Stimulated activated CD8-positive, alpha-beta memory T cell treated with anti-CD3 and anti-CD28 coated beads, Interleukin-12 subunit alpha, Interleukin-12 subunit beta, amount 100 ng/mL, for 4 hours (primary cell): ENCODE measurements at regions not wholly inside any gene's neighbourhood (a gene's known extent, or its start where the extent isn't known, plus 50 kb on each side); places are given as distances from the start of the nearest gene placed in this dataset.
"Not testable (repeated sequence)": the region's sequence is repeated elsewhere in the genome, so short reads cannot be mapped to it uniquely, and the experiment has no call there.

Source experiments
- DNase-seq: peaks from one replicate; pipeline ENCODE4 v3.0.0-alpha.2; 2020; ENCODE audit warnings: low read depth

- DNase-seq: no peak
Measured at GRCh38 chr16:7278636-7279035, 54.0 kb upstream of the RBFOX1 start.

- no peak for DNase-seq
Measured at GRCh38 chr16:7272567-7273158, 60.0 kb upstream of the RBFOX1 start.

- no peak for DNase-seq
Measured at GRCh38 chr16:7271486-7271885, 61.2 kb upstream of the RBFOX1 start.

GRCh38 chr16:7270823-7271222 lies 61.8 kb upstream of the RBFOX1 start:
- DNase-seq: no peak

GRCh38 chr16:7270006-7270405 lies 62.6 kb upstream of the RBFOX1 start:
- no peak for DNase-seq

GRCh38 chr16:7268182-7268581 lies 64.5 kb upstream of the RBFOX1 start:
- DNase-seq: no peak

GRCh38 chr16:7257016-7257415 lies 75.6 kb upstream of the RBFOX1 start:
- DNase-seq: no peak

- DNase-seq: no peak
Measured at GRCh38 chr16:7246578-7246977, 86.1 kb upstream of the RBFOX1 start.

GRCh38 chr16:7239547-7239946 lies 93.1 kb upstream of the RBFOX1 start:
- DNase-seq: no peak

GRCh38 chr16:7236824-7237410 lies 95.7 kb upstream of the RBFOX1 start:
- no peak for DNase-seq

- DNase-seq: no peak
Measured at GRCh38 chr16:7233975-7234374, 98.7 kb upstream of the RBFOX1 start.

- DNase-seq: no peak
Measured at GRCh38 chr16:7231762-7232161, 100.9 kb upstream of the RBFOX1 start.

- DNase-seq: not testable (repeated sequence)
Measured at GRCh38 chr16:7229433-7230218, 103.0 kb upstream of the RBFOX1 start.

- DNase-seq: no peak
Measured at GRCh38 chr16:7227229-7227721, 105.4 kb upstream of the RBFOX1 start.

- no peak for DNase-seq
Measured at GRCh38 chr16:7221157-7221556, 111.5 kb upstream of the RBFOX1 start.

- no peak for DNase-seq
Measured at GRCh38 chr16:7218936-7219335, 113.7 kb upstream of the RBFOX1 start.

- no peak for DNase-seq
Measured at GRCh38 chr16:7217797-7218196, 114.8 kb upstream of the RBFOX1 start.

- DNase-seq: no peak
Measured at GRCh38 chr16:7216719-7217118, 115.9 kb upstream of the RBFOX1 start.

- DNase-seq: no peak
Measured at GRCh38 chr16:7211781-7212180, 120.9 kb upstream of the RBFOX1 start.

GRCh38 chr16:7209598-7209997 lies 123.0 kb upstream of the RBFOX1 start:
- DNase-seq: no peak

GRCh38 chr16:7206469-7206868 lies 126.2 kb upstream of the RBFOX1 start:
- DNase-seq: no peak

- no peak for DNase-seq
Measured at GRCh38 chr16:7200320-7200719, 132.3 kb upstream of the RBFOX1 start.

- DNase-seq: no peak
Measured at GRCh38 chr16:7185689-7186088, 147.0 kb upstream of the RBFOX1 start.
